ENCODE measurements at regions not wholly inside any gene's neighbourhood (a gene's known extent, or its start where the extent isn't known, plus 50 kb on each side); places are given as distances from the start of the nearest gene placed in this dataset.
"Not testable (repeated sequence)": the region's sequence is repeated elsewhere in the genome, so short reads cannot be mapped to it uniquely, and the experiment has no call there.

- Mint-ChIP-seq H3K27ac (ENCODE audit: unreplicated experiment) (no peak overlapping the region), H3K9me3 (peaks cover 3% of the 10 kb centered on the region)
- no peak for TF ChIP-seq CTCF (conservative IDR thresholded peaks at IDR 0.05)
Observed at GRCh38 chr7:152541892-152542291, 106.1 kb upstream of the KMT2C start.

GRCh38 chr7:152539190-152539495 is 103.3 kb upstream of the KMT2C start:
- H3K27ac Mint-ChIP-seq (ENCODE audit: unreplicated experiment); H3K9me3 Mint-ChIP-seq; H3K36me3 Mint-ChIP-seq (ENCODE audit: low read depth); DNase-seq (ENCODE audit: low read depth, low spot score); H3K27me3 Mint-ChIP-seq (ENCODE audit: low read depth); H3K4me3 Mint-ChIP-seq: not testable (repeated sequence)
- peaks cover 15% of the 10 kb centered on the region for H3K4me1 Mint-ChIP-seq

More at GRCh38 chr7:152541892-152542291, 106.1 kb upstream of the KMT2C start:
- Mint-ChIP-seq H3K4me3 (no peak overlapping the region), H3K27me3 (ENCODE audit: low read depth) (peaks cover 8% of the 10 kb centered on the region), H3K4me1 (peaks cover 23% of the 10 kb centered on the region), H3K36me3 (ENCODE audit: low read depth) (peaks cover 2% of the 10 kb centered on the region)
- no peak for DNase-seq (ENCODE audit: low read depth, low spot score)

- DNase-seq (ENCODE audit: low read depth, low spot score); H3K4me1 Mint-ChIP-seq; H3K9me3 Mint-ChIP-seq; H3K27me3 Mint-ChIP-seq (ENCODE audit: low read depth); H3K4me3 Mint-ChIP-seq; H3K36me3 Mint-ChIP-seq (ENCODE audit: low read depth); H3K27ac Mint-ChIP-seq (ENCODE audit: unreplicated experiment): not testable (repeated sequence)
Observed at GRCh38 chr7:152538346-152539189, 102.8 kb upstream of the KMT2C start.

- H3K9me3 Mint-ChIP-seq: peaks cover 3% of the 10 kb centered on the region
- peaks cover 7% of the 10 kb centered on the region for H3K4me1 Mint-ChIP-seq
- H3K27me3 Mint-ChIP-seq (ENCODE audit: low read depth): no peaks in the 10 kb centered on the region
- DNase-seq (ENCODE audit: low read depth, low spot score): no peak
- no peak overlapping the region for H3K27ac Mint-ChIP-seq (ENCODE audit: unreplicated experiment)
- no peak for TF ChIP-seq CTCF (conservative IDR thresholded peaks at IDR 0.05)
- no peak overlapping the region for H3K4me3 Mint-ChIP-seq
- no peaks in the 10 kb centered on the region for H3K36me3 Mint-ChIP-seq (ENCODE audit: low read depth)
Observed at GRCh38 chr7:152537639-152538038, 101.8 kb upstream of the KMT2C start.

- Mint-ChIP-seq H3K9me3 (no peaks in the 10 kb centered on the region), H3K4me1 (peaks cover 7% of the 10 kb centered on the region), H3K36me3 (ENCODE audit: low read depth) (no peaks in the 10 kb centered on the region), H3K27me3 (ENCODE audit: low read depth) (no peaks in the 10 kb centered on the region), H3K4me3 (no peak overlapping the region), H3K27ac (ENCODE audit: unreplicated experiment) (no peak overlapping the region)
- TF ChIP-seq CTCF (conservative IDR thresholded peaks at IDR 0.05): no peak
- DNase-seq (ENCODE audit: low read depth, low spot score): no peak
Observed at GRCh38 chr7:152528612-152529011, 92.8 kb upstream of the KMT2C start.

- Mint-ChIP-seq H3K9me3 (no peaks in the 10 kb centered on the region), H3K36me3 (ENCODE audit: low read depth) (no peaks in the 10 kb centered on the region), H3K27me3 (ENCODE audit: low read depth) (no peaks in the 10 kb centered on the region), H3K27ac (ENCODE audit: unreplicated experiment) (no peak overlapping the region), H3K4me3 (no peak overlapping the region), H3K4me1 (peaks cover 17% of the 10 kb centered on the region)
- DNase-seq (ENCODE audit: low read depth, low spot score): no peak
- no peak for TF ChIP-seq CTCF (conservative IDR thresholded peaks at IDR 0.05)
Observed at GRCh38 chr7:152527610-152528032, 91.8 kb upstream of the KMT2C start.

Data from neural crest cell (in vitro differentiated cells).